ENCODE measurements at regions not wholly inside any gene's neighbourhood (a gene's known extent, or its start where the extent isn't known, plus 50 kb on each side); places are given as distances from the start of the nearest gene placed in this dataset.
"Not testable (repeated sequence)": the region's sequence is repeated elsewhere in the genome, so short reads cannot be mapped to it uniquely, and the experiment has no call there.

GRCh38 chr4:57370691-57371090, 260.5 kb upstream of the IGFBP7 start:
- no peak for DNase-seq

- DNase-seq = no peak
Measured at GRCh38 chr4:57369446-57369845, 259.3 kb upstream of the IGFBP7 start.

GRCh38 chr4:57364255-57364654, 254.1 kb upstream of the IGFBP7 start:
- DNase-seq = no peak

- DNase-seq = no peak
Measured at GRCh38 chr4:57363346-57363745, 253.2 kb upstream of the IGFBP7 start.

- DNase-seq = no peak
Measured at GRCh38 chr4:57360681-57361080, 250.5 kb upstream of the IGFBP7 start.

GRCh38 chr4:57355101-57355665, 245.0 kb upstream of the IGFBP7 start:
- DNase-seq = no peak

GRCh38 chr4:57351731-57352130, 241.5 kb upstream of the IGFBP7 start:
- no peak for DNase-seq

- no peak for DNase-seq
Measured at GRCh38 chr4:57344296-57344695, 234.1 kb upstream of the IGFBP7 start.

GRCh38 chr4:57342411-57342810, 232.2 kb upstream of the IGFBP7 start:
- DNase-seq = no peak

- not testable (repeated sequence) for DNase-seq
Measured at GRCh38 chr4:57338861-57339260, 228.7 kb upstream of the IGFBP7 start.

- no peak for DNase-seq
Measured at GRCh38 chr4:57333684-57334083, 223.5 kb upstream of the IGFBP7 start.

- no peak for DNase-seq
Measured at GRCh38 chr4:57331959-57332358, 221.8 kb upstream of the IGFBP7 start.

GRCh38 chr4:57329279-57329678, 219.1 kb upstream of the IGFBP7 start:
- DNase-seq = no peak

GRCh38 chr4:57324673-57325307, 214.6 kb upstream of the IGFBP7 start:
- no peak for DNase-seq

GRCh38 chr4:57320849-57321248, 210.7 kb upstream of the IGFBP7 start:
- DNase-seq = no peak

- DNase-seq = no peak
Measured at GRCh38 chr4:57320217-57320616, 210.0 kb upstream of the IGFBP7 start.

- DNase-seq = no peak
Measured at GRCh38 chr4:57318703-57319102, 208.5 kb upstream of the IGFBP7 start.

- DNase-seq = no peak
Measured at GRCh38 chr4:57314636-57315035, 204.5 kb upstream of the IGFBP7 start.

GRCh38 chr4:57312296-57312695, 202.1 kb upstream of the IGFBP7 start:
- DNase-seq = no peak

- DNase-seq = no peak
Measured at GRCh38 chr4:57309658-57310057, 199.5 kb upstream of the IGFBP7 start.

GRCh38 chr4:57308301-57308700, 198.1 kb upstream of the IGFBP7 start:
- DNase-seq = no peak

- DNase-seq = no peak
Measured at GRCh38 chr4:57305836-57306235, 195.7 kb upstream of the IGFBP7 start.

- DNase-seq = no peak
Measured at GRCh38 chr4:57303012-57303751, 193.0 kb upstream of the IGFBP7 start.

GRCh38 chr4:57300300-57300699, 190.1 kb upstream of the IGFBP7 start:
- not testable (repeated sequence) for DNase-seq
